Lower lobe of right lung (tissue), 2 donors: ENCODE measurements at regions not wholly inside any gene's neighbourhood (a gene's known extent, or its start where the extent isn't known, plus 50 kb on each side); places are given as distances from the start of the nearest gene placed in this dataset.

Source experiments
- ATAC-seq, 2 donors: fragments of 200-7000 bp; cut with Tn5 transposase; one replicate each; pipeline ENCODE4 v1.9.1; 2020 to 2022; ENCODE audit warnings: mild to moderate bottlenecking in 2 of 2, moderate library complexity in 2 of 2
- DNase-seq: peaks from one replicate; pipeline ENCODE4 v3.0.0-alpha.2; 2020
- H3K27ac ChIP-seq: fragments of 200-600 bp; one replicate; pipeline ENCODE4 v1.8.0; 2022
- H3K27me3 ChIP-seq: fragments of 200-600 bp; one replicate; pipeline ENCODE4 v1.8.0; 2022; ENCODE audit warnings: low read depth
- H3K36me3 ChIP-seq: fragments of 200-600 bp; one replicate; pipeline ENCODE4 v1.8.0; 2022; ENCODE audit warnings: mild to moderate bottlenecking
- H3K4me1 ChIP-seq: fragments of 200-600 bp; one replicate; pipeline ENCODE4 v1.8.0; 2022
- H3K4me3 ChIP-seq: fragments of 200-600 bp; one replicate; pipeline ENCODE4 v1.8.0; 2022; ENCODE audit warnings: mild to moderate bottlenecking
- H3K9me3 ChIP-seq: fragments of 200-600 bp; one replicate; pipeline ENCODE4 v1.8.0; 2022
- CTCF ChIP-seq: fragments of 200-600 bp; IDR thresholded peaks from one replicate; pipeline ENCODE4 v1.8.0; 2022; ENCODE audit warnings: antibody characterized with exemption, mild to moderate bottlenecking
- intact Hi-C: fragments of 100-400 bp; cut with DNase I; formaldehyde crosslinking; loops from one replicate; pipeline ENCODE4 v1.11.0; 2022
- donor health status: DM: no; HTN: yes; CAD: no; lungs with severe emphysema.

GRCh38 chr6:47890326-47890875 lies 108.6 kb downstream of the OPN5 start:
- H3K4me3 ChIP-seq: no peak overlapping the region
- H3K27me3 ChIP-seq: no peaks in the 10 kb centered on the region
- H3K4me1 ChIP-seq: no peaks in the 10 kb centered on the region
- H3K27ac ChIP-seq: no peak overlapping the region
- no peaks in the 10 kb centered on the region for H3K36me3 ChIP-seq
- intact Hi-C loops: no loop called here
- DNase-seq (no peak), ATAC-seq (no peak)
- H3K9me3 ChIP-seq: no peaks in the 10 kb centered on the region
- TF ChIP-seq CTCF: no peak

- H3K27ac ChIP-seq: no peak overlapping the region
- no peaks in the 10 kb centered on the region for H3K4me1 ChIP-seq
- no peaks in the 10 kb centered on the region for H3K9me3 ChIP-seq
- no peak overlapping the region for H3K4me3 ChIP-seq
- DNase-seq (no peak), ATAC-seq (no peak)
- no peaks in the 10 kb centered on the region for H3K36me3 ChIP-seq
- no peak for TF ChIP-seq CTCF
- no peaks in the 10 kb centered on the region for H3K27me3 ChIP-seq
- intact Hi-C loops: no loop called here
These were observed 97.2 kb downstream of the OPN5 start for GRCh38 chr6:47879015-47879414.
